GM19467 (cell line): ENCODE measurements at regions not wholly inside any gene's neighbourhood (a gene's known extent, or its start where the extent isn't known, plus 50 kb on each side); places are given as distances from the start of the nearest gene placed in this dataset.

Experiments
- ATAC-seq: cut with Tn5 transposase; IDR thresholded peaks from one replicate; pipeline ENCODE4 v1.9.1; 2021; ENCODE audit warnings: mild to moderate bottlenecking, moderate library complexity; ENCODE audit not compliant: unreplicated experiment

- ATAC-seq, result no peak
These were observed 415.0 kb upstream of the XYLT1 start for GRCh38 chr16:17885659-17886207.

GRCh38 chr16:17877821-17878360, 407.1 kb upstream of the XYLT1 start:
- ATAC-seq, result no peak

- ATAC-seq, result no peak
These were observed 396.2 kb upstream of the XYLT1 start for GRCh38 chr16:17866996-17867395.

- no peak for ATAC-seq
These were observed 391.3 kb upstream of the XYLT1 start for GRCh38 chr16:17861981-17862479.

- ATAC-seq, result no peak
These were observed 387.3 kb upstream of the XYLT1 start for GRCh38 chr16:17858061-17858460.

GRCh38 chr16:17853958-17854357, 383.2 kb upstream of the XYLT1 start:
- ATAC-seq, result no peak

- ATAC-seq, result no peak
These were observed 382.4 kb upstream of the XYLT1 start for GRCh38 chr16:17852977-17853702.

GRCh38 chr16:17850581-17851250, 380.0 kb upstream of the XYLT1 start:
- ATAC-seq, result no peak

GRCh38 chr16:17847234-17847795, 376.6 kb upstream of the XYLT1 start:
- no peak for ATAC-seq

GRCh38 chr16:17846030-17846429, 375.3 kb upstream of the XYLT1 start:
- ATAC-seq, result no peak

GRCh38 chr16:17845031-17845430, 374.3 kb upstream of the XYLT1 start:
- ATAC-seq, result no peak

GRCh38 chr16:17843905-17844304, 373.1 kb upstream of the XYLT1 start:
- ATAC-seq, result no peak

GRCh38 chr16:17839907-17840306, 369.1 kb upstream of the XYLT1 start:
- no peak for ATAC-seq

- no peak for ATAC-seq
These were observed 368.5 kb upstream of the XYLT1 start for GRCh38 chr16:17839272-17839671.

- no peak for ATAC-seq
These were observed 366.3 kb upstream of the XYLT1 start for GRCh38 chr16:17836868-17837602.

- ATAC-seq, result no peak
These were observed 364.5 kb upstream of the XYLT1 start for GRCh38 chr16:17835118-17835876.

- ATAC-seq, result no peak
These were observed 362.0 kb upstream of the XYLT1 start for GRCh38 chr16:17832738-17833137.

GRCh38 chr16:17831330-17831729, 360.6 kb upstream of the XYLT1 start:
- no peak for ATAC-seq

GRCh38 chr16:17830651-17831050, 359.9 kb upstream of the XYLT1 start:
- ATAC-seq, result no peak

- no peak for ATAC-seq
These were observed 359.1 kb upstream of the XYLT1 start for GRCh38 chr16:17829811-17830210.
